Neural progenitor cell (in vitro differentiated cells): ENCODE measurements at regions not wholly inside any gene's neighbourhood (a gene's known extent, or its start where the extent isn't known, plus 50 kb on each side); places are given as distances from the start of the nearest gene placed in this dataset.

Experiments used
- EZH2 ChIP-seq: fragments of 200-600 bp; sonication (generic); IDR thresholded peaks from 2 replicates; pipeline ENCODE4 v1.6.1; 2017; ENCODE audit warnings: antibody characterized with exemption, mild to moderate bottlenecking, moderate library complexity
- EZH2phosphoT487 ChIP-seq: fragments of 200-600 bp; sonication (generic); IDR thresholded peaks from 2 replicates; pipeline ENCODE4 v1.6.1; 2017; ENCODE audit warnings: antibody characterized with exemption
- TF ChIP-seq, protein P1 (sequence below): fragments of 200-600 bp; sonication (generic); IDR thresholded peaks from 2 replicates; pipeline ENCODE4 v1.5.1; 2017; ENCODE audit warnings: antibody characterized with exemption, mild to moderate bottlenecking

DNA sequence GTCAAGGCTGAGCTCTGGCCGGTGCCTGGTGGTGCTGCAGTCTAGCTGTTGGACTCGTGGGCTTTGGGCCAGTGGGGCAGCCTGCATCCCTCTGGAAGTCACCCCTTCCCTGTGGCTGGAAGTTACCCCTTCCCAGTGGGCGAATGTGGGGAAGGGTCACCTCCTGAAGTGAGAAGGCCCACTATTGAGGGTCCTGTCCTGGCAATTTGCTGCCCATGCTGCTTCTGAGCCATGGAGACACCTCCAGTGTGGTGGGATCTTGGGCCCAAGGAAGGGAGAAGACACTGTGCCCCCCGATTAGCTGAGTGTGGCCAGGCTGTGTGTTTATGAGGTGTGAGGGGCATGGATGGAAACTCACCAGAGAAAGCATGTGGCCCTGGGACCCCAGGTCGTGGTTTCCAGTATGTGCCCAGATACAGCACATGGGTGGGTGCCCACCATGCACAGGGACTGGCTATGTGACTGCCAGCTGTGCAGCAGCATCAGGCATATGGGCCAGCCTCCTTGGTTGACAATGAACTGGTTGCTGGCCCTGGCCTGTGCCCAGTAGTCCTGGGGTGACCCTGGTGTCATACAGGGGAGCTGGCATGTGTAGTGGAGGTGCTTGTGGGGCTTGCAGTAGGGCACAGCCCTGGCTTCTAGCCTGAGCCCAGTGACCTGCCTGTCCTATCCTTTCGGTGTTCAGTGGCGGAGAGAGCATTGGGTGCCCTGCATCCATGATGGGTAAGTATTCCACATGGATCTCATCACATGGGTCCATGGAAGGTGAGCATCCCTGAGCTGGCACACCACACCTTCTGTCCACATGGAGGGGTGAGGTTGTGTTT, 221.2 kb downstream of the SNRPN start:
- TF ChIP-seq, protein P1, sequence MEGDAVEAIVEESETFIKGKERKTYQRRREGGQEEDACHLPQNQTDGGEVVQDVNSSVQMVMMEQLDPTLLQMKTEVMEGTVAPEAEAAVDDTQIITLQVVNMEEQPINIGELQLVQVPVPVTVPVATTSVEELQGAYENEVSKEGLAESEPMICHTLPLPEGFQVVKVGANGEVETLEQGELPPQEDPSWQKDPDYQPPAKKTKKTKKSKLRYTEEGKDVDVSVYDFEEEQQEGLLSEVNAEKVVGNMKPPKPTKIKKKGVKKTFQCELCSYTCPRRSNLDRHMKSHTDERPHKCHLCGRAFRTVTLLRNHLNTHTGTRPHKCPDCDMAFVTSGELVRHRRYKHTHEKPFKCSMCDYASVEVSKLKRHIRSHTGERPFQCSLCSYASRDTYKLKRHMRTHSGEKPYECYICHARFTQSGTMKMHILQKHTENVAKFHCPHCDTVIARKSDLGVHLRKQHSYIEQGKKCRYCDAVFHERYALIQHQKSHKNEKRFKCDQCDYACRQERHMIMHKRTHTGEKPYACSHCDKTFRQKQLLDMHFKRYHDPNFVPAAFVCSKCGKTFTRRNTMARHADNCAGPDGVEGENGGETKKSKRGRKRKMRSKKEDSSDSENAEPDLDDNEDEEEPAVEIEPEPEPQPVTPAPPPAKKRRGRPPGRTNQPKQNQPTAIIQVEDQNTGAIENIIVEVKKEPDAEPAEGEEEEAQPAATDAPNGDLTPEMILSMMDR = no peak
- TF ChIP-seq EZH2 (no peak), EZH2phosphoT487 (no peak)
